Testis (tissue), 2 donors: ENCODE measurements at regions not wholly inside any gene's neighbourhood (a gene's known extent, or its start where the extent isn't known, plus 50 kb on each side); places are given as distances from the start of the nearest gene placed in this dataset.

Source experiments
- POLR2A ChIP-seq: fragments of 450-650 bp; IDR thresholded peaks from one replicate; pipeline ENCODE4 v1.6.1; 2017; ENCODE audit warnings: antibody characterized with exemption, mild to moderate bottlenecking, moderate library complexity
- TF ChIP-seq, protein P1 (sequence below), 3 experiments: fragments of 450-650 bp in 2 of 3; fragments of 200-600 bp in 1 of 3; sonication (generic) in 1 of 3; IDR thresholded peaks; one replicate each; pipeline ENCODE4 v1.5.1; 2016 to 2019; ENCODE audit warnings: antibody characterized with exemption in 3 of 3, mild to moderate bottlenecking in 2 of 3, moderate library complexity in 1 of 3

DNA sequence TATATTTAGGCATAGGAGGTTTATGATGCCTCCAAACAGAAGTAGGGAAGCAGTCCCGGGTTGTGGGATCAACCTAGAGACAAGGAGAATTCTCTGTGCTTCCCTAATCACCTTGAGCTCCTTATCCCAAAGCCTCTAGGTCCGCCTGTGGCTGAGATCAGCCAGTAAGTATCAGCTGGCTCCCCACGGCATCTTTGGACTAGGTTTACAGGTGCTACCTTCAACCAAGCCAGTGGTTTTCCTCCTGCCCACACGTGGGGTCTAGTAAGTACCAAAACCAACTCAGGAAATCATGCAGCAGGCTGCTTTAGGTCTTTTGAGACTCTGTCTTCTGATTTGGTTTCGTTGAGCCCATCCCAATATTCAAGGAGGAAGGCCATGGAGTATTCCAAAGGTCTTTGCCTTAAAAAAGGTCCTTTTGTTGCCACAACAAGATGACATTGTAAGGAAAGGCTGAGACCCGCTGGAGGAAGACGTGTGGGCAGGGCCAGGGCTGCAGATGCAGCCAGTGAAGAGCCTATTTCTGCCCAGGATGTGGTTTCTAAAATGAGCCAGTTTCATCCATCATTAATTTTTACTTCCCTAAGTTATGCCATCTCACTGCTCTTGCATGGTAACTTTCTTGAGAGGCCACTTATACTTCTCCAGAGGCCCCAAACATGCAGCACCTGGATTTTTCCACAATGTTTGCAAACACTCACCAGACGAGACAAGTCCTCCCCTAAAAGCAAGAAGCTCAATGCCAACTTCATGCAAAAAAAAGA, 248.7 kb downstream of the RNF152 start:
- TF ChIP-seq, protein P1, sequence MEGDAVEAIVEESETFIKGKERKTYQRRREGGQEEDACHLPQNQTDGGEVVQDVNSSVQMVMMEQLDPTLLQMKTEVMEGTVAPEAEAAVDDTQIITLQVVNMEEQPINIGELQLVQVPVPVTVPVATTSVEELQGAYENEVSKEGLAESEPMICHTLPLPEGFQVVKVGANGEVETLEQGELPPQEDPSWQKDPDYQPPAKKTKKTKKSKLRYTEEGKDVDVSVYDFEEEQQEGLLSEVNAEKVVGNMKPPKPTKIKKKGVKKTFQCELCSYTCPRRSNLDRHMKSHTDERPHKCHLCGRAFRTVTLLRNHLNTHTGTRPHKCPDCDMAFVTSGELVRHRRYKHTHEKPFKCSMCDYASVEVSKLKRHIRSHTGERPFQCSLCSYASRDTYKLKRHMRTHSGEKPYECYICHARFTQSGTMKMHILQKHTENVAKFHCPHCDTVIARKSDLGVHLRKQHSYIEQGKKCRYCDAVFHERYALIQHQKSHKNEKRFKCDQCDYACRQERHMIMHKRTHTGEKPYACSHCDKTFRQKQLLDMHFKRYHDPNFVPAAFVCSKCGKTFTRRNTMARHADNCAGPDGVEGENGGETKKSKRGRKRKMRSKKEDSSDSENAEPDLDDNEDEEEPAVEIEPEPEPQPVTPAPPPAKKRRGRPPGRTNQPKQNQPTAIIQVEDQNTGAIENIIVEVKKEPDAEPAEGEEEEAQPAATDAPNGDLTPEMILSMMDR (IDR thresholded peaks at IDR 0.05): no peak
- no peak for TF ChIP-seq POLR2A
